HG02623 (cell line): ENCODE measurements at regions not wholly inside any gene's neighbourhood (a gene's known extent, or its start where the extent isn't known, plus 50 kb on each side); places are given as distances from the start of the nearest gene placed in this dataset.
"Not testable (repeated sequence)": the region's sequence is repeated elsewhere in the genome, so short reads cannot be mapped to it uniquely, and the experiment has no call there.

Experiments used
- ATAC-seq: cut with Tn5 transposase; IDR thresholded peaks from one replicate; pipeline ENCODE4 v1.9.1; 2021; ENCODE audit warnings: moderate library complexity; ENCODE audit not compliant: unreplicated experiment

- no peak for ATAC-seq
These were observed 186.7 kb upstream of the WDFY3 start for GRCh38 chr4:85153221-85153620.

GRCh38 chr4:85154591-85154990, 188.1 kb upstream of the WDFY3 start:
- ATAC-seq = no peak

- no peak for ATAC-seq
These were observed 199.3 kb upstream of the WDFY3 start for GRCh38 chr4:85165808-85166207.

- no peak for ATAC-seq
These were observed 199.8 kb upstream of the WDFY3 start for GRCh38 chr4:85166318-85166717.

- no peak for ATAC-seq
These were observed 201.8 kb upstream of the WDFY3 start for GRCh38 chr4:85168234-85168834.

GRCh38 chr4:85170241-85170640, 203.8 kb upstream of the WDFY3 start:
- no peak for ATAC-seq

GRCh38 chr4:85175190-85175589, 208.7 kb upstream of the WDFY3 start:
- no peak for ATAC-seq

GRCh38 chr4:85177092-85177491, 210.6 kb upstream of the WDFY3 start:
- ATAC-seq = no peak

GRCh38 chr4:85177679-85178078, 211.2 kb upstream of the WDFY3 start:
- ATAC-seq = no peak

- no peak for ATAC-seq
These were observed 214.0 kb upstream of the WDFY3 start for GRCh38 chr4:85180533-85180932.

- no peak for ATAC-seq
These were observed 220.6 kb upstream of the WDFY3 start for GRCh38 chr4:85187106-85187505.

- not testable (repeated sequence) for ATAC-seq
These were observed 229.5 kb upstream of the WDFY3 start for GRCh38 chr4:85196015-85196414.

GRCh38 chr4:85200106-85200505, 233.6 kb upstream of the WDFY3 start:
- no peak for ATAC-seq

- no peak for ATAC-seq
These were observed 242.7 kb upstream of the WDFY3 start for GRCh38 chr4:85209161-85209560.

GRCh38 chr4:85210353-85210752, 243.9 kb upstream of the WDFY3 start:
- no peak for ATAC-seq

GRCh38 chr4:85216571-85216970, 250.1 kb upstream of the WDFY3 start:
- not testable (repeated sequence) for ATAC-seq

- no peak for ATAC-seq
These were observed 252.3 kb upstream of the WDFY3 start for GRCh38 chr4:85218756-85219155.

GRCh38 chr4:85221606-85222005, 253.3 kb upstream of the ARHGAP24 start:
- ATAC-seq = no peak

GRCh38 chr4:85222561-85222960, 252.4 kb upstream of the ARHGAP24 start:
- ATAC-seq = no peak

- ATAC-seq = no peak
These were observed 246.7 kb upstream of the ARHGAP24 start for GRCh38 chr4:85228264-85228663.

- no peak for ATAC-seq
These were observed 241.4 kb upstream of the ARHGAP24 start for GRCh38 chr4:85233516-85233915.

GRCh38 chr4:85243857-85244256, 231.1 kb upstream of the ARHGAP24 start:
- no peak for ATAC-seq

- ATAC-seq = no peak
These were observed 230.3 kb upstream of the ARHGAP24 start for GRCh38 chr4:85244638-85245037.
